GM12878 (cell line): ENCODE measurements at regions not wholly inside any gene's neighbourhood (a gene's known extent, or its start where the extent isn't known, plus 50 kb on each side); places are given as distances from the start of the nearest gene placed in this dataset.

Source experiments
- ATAC-seq: fragments of 200-7000 bp; cut with Tn5 transposase; 3 replicates; pipeline ENCODE4 v1.9.1; 2020; ENCODE audit warnings: mild to moderate bottlenecking, moderate library complexity
- BruUV-seq: library from RNA; stranded (reverse); fragments of 400-500 nt; replicated peaks from 2 replicates; lab custom pipeline; 2021; lab: Mats Ljungman, UMichigan
- CTCF ChIA-PET: fragments of 300-600 bp; sonication (Branson Sonifier 250); formaldehyde crosslinking; extraction: SDS; loops from one replicate; lab custom pipeline; 2021; ENCODE audit warnings: inconsistent platforms; lab: Yijun Ruan, JAX
- POLR2A ChIA-PET: fragments of 350-600 bp; formaldehyde crosslinking; extraction: SDS; loops from one replicate; lab custom pipeline; 2021; ENCODE audit warnings: inconsistent platforms; lab: Charles Lee
- RAD21 ChIA-PET: fragments of 300-600 bp; sonication (Branson Sonifier 250); formaldehyde crosslinking; loops from one replicate; lab custom pipeline; 2023; ENCODE audit warnings: antibody characterized with exemption; ENCODE audit not compliant: unreplicated experiment; lab: Charles Lee
- SMC1A ChIA-PET: fragments of 300-600 bp; sonication (Branson Sonifier 250); formaldehyde crosslinking; loops from one replicate; lab custom pipeline; 2023; ENCODE audit not compliant: unreplicated experiment, uncharacterized antibody; lab: Charles Lee
- DNase-seq: peaks from one replicate; pipeline ENCODE4 v3.0.0-alpha.2; 2011; ENCODE audit warnings: low read depth, low spot score
- FAIRE-seq: peaks from 3 replicates; lab custom pipeline; 2011; peaks lifted over from hg19 to GRCh38; lab: Jason Lieb, UNC
- H2AFZ ChIP-seq: 2 replicates; pipeline ENCODE4 v1.6.0; 2011; ENCODE audit warnings: low read depth, low read length, control low read depth; ENCODE audit not compliant: control insufficient read depth
- H3K27ac ChIP-seq: 2 replicates; pipeline ENCODE4 v1.5.1; 2011; ENCODE audit warnings: control low read depth; ENCODE audit not compliant: control insufficient read depth, insufficient read depth
- H3K27me3 ChIP-seq, 2 experiments: replicated peaks in 1 of 2; 2 replicates each; pipeline versions ENCODE4 v1.6.0 to v1.6.1; 2011; ENCODE audit warnings: low read length in 1 of 2; ENCODE audit not compliant: control insufficient read depth in 2 of 2, insufficient read depth in 2 of 2
- H3K36me3 ChIP-seq, 2 experiments: 2 replicates each; pipeline ENCODE4 v1.5.1; 2011; ENCODE audit warnings: low read length in 1 of 2; ENCODE audit not compliant: control insufficient read depth in 2 of 2, insufficient read depth in 2 of 2
- H3K4me1 ChIP-seq: 2 replicates; pipeline ENCODE4 v1.6.1; 2011; ENCODE audit warnings: mild to moderate bottlenecking, low read length, moderate library complexity, mixed read lengths; ENCODE audit not compliant: control insufficient read depth, insufficient read depth
- H3K4me2 ChIP-seq: 2 replicates; pipeline ENCODE4 v1.6.0; 2011; ENCODE audit warnings: control low read depth; ENCODE audit not compliant: control insufficient read depth, insufficient read depth
- H3K4me3 ChIP-seq: fragments of 200-600 bp; sonication (generic); 2 replicates; pipeline ENCODE4 v1.5.1; 2016
- H3K79me2 ChIP-seq: 2 replicates; pipeline ENCODE4 v1.6.0; 2011; ENCODE audit warnings: low read length; ENCODE audit not compliant: control insufficient read depth, insufficient read depth
- H3K9ac ChIP-seq: 2 replicates; pipeline ENCODE4 v1.8.0; 2011; ENCODE audit warnings: low read length, control low read depth, mixed read lengths; ENCODE audit not compliant: control insufficient read depth, insufficient read depth
- H3K9me3 ChIP-seq: replicated peaks from 3 replicates; pipeline ENCODE4 v1.5.1; 2011; ENCODE audit warnings: mild to moderate bottlenecking, low read length; ENCODE audit not compliant: control insufficient read depth, insufficient read depth
- H4K20me1 ChIP-seq: 2 replicates; pipeline ENCODE4 v1.6.0; 2011; ENCODE audit not compliant: control insufficient read depth, insufficient read depth
- ASH2L ChIP-seq: fragments of 300-600, 200-600 bp; sonication (generic); IDR thresholded peaks from 2 replicates; pipeline ENCODE4 v1.6.1; 2017; ENCODE audit warnings: low read depth, mild to moderate bottlenecking, borderline replicate concordance
- BCL11A ChIP-seq: IDR thresholded peaks from 2 replicates; pipeline ENCODE4 v1.6.1; 2011; ENCODE audit warnings: low read depth, low read length
- CEBPB ChIP-seq, 2 experiments: fragments of 150-350 bp in 1 of 2; IDR thresholded peaks; 2 replicates each; pipeline ENCODE4 v1.6.1; 2012 to 2014; ENCODE audit warnings: low read depth in 2 of 2, low read length in 2 of 2, borderline replicate concordance in 1 of 2, inconsistent platforms in 1 of 2
- HCFC1 ChIP-seq: fragments of 150-350 bp; IDR thresholded peaks from 2 replicates; pipeline ENCODE4 v1.6.1; 2014; ENCODE audit warnings: low read length
- MEF2B ChIP-seq: fragments of 450-650 bp; IDR thresholded peaks from 2 replicates; pipeline ENCODE4 v1.6.1; 2018; ENCODE audit warnings: mild to moderate bottlenecking, moderate library complexity; ENCODE audit not compliant: partially characterized antibody, poor library complexity, severe bottlenecking
- MTA2 ChIP-seq: fragments of 450-650 bp; IDR thresholded peaks from 2 replicates; pipeline ENCODE4 v1.6.1; 2016; ENCODE audit warnings: low read depth, mild to moderate bottlenecking, moderate library complexity
- MTA3 ChIP-seq: IDR thresholded peaks from 2 replicates; pipeline ENCODE4 v1.6.1; 2012; ENCODE audit warnings: low read length, inconsistent platforms, borderline replicate concordance
- MYC ChIP-seq: IDR thresholded peaks from 2 replicates; pipeline ENCODE4 v1.6.1; 2011; ENCODE audit warnings: mild to moderate bottlenecking, low read length, moderate library complexity, inconsistent platforms; ENCODE audit not compliant: insufficient read depth, insufficient replicate concordance, insufficient read length, severe bottlenecking
- NFIC ChIP-seq: IDR thresholded peaks from 2 replicates; pipeline ENCODE4 v1.6.1; 2012; ENCODE audit warnings: low read depth, mild to moderate bottlenecking, inconsistent platforms, low read length, moderate library complexity
- PAX8 ChIP-seq: fragments of 450-650 bp; IDR thresholded peaks from 2 replicates; pipeline ENCODE4 v1.6.1; 2017; ENCODE audit warnings: mild to moderate bottlenecking, moderate library complexity
- SMARCA5 ChIP-seq: fragments of 450-650 bp; IDR thresholded peaks from 2 replicates; pipeline ENCODE4 v1.6.1; 2017; ENCODE audit warnings: mild to moderate bottlenecking
- YBX1 ChIP-seq: fragments of 450-650 bp; IDR thresholded peaks from 2 replicates; pipeline ENCODE4 v1.6.1; 2016; ENCODE audit warnings: antibody characterized with exemption
- ZNF217 ChIP-seq: fragments of 450-650 bp; IDR thresholded peaks from 2 replicates; pipeline ENCODE4 v1.6.1; 2017; ENCODE audit warnings: antibody characterized with exemption, mild to moderate bottlenecking
- ZNF622 ChIP-seq: fragments of 450-650 bp; IDR thresholded peaks from 2 replicates; pipeline ENCODE4 v1.6.1; 2017; ENCODE audit warnings: mild to moderate bottlenecking, inconsistent platforms
- WGBS: methylation state at CpG from one replicate; pipeline ENCODE4 v1.1.6; 2016; ENCODE audit warnings: low lambda C conversion rate; ENCODE audit not compliant: insufficient replicate concordance, insufficient coverage; ENCODE audit errors: missing lambda C conversion rate; 5-methylcytosine and 5-hydroxymethylcytosine counted together
- in situ Hi-C: fragments of 300-500 bp; cut with MboI; formaldehyde crosslinking; loops from 9 replicates; pipeline ENCODE4 v1.14.3; 2018; ENCODE audit warnings: mixed read lengths
- intact Hi-C: fragments of 100-400 bp; cut with micrococcal nuclease; formaldehyde crosslinking; loops from one replicate; pipeline ENCODE4 v1.14.2; 2022; ENCODE audit not compliant: unreplicated experiment
- TF ChIP-seq, protein P1 (sequence below): fragments of 450-650 bp; IDR thresholded peaks from 2 replicates; pipeline ENCODE4 v1.6.1; 2017; ENCODE audit warnings: borderline replicate concordance

DNA sequence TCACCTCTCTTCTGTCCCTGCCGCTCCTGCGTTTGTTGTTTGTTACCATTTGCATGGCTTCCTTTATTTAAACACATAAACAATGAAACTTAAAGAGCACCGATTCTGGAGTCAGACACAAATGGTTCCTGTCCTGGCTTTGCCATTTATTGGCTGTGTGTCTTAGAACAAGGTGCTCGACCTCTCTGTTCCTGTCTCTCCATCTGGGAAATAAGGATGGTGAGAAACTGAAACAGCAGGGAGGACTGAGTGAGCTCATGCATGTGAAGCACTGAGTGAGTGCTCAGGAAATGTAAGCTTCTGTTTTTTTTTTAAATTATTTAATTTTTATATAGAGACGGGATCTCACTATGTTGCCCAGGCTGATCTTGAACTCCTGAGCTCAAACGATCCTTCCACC is 148.2 kb upstream of the WNT4 start:
- in situ Hi-C loops: no loop called here
- TF ChIP-seq HCFC1 (no peak), MEF2B (no peak), NFIC (no peak), YBX1 (no peak), ZNF217 (no peak), SMARCA5 (no peak), ZNF622 (no peak), BCL11A (no peak), CEBPB (IDR thresholded peaks at IDR 0.05; ENCODE audit: borderline replicate concordance in 1 of 2, low read depth in 2 of 2, low read length in 2 of 2) (no peak), MTA3 (no peak), MYC (no peak), ASH2L (no peak), MTA2 (no peak), PAX8 (no peak)
- TF ChIP-seq, protein P1, sequence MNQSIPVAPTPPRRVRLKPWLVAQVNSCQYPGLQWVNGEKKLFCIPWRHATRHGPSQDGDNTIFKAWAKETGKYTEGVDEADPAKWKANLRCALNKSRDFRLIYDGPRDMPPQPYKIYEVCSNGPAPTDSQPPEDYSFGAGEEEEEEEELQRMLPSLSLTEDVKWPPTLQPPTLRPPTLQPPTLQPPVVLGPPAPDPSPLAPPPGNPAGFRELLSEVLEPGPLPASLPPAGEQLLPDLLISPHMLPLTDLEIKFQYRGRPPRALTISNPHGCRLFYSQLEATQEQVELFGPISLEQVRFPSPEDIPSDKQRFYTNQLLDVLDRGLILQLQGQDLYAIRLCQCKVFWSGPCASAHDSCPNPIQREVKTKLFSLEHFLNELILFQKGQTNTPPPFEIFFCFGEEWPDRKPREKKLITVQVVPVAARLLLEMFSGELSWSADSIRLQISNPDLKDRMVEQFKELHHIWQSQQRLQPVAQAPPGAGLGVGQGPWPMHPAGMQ: no peak
- TF ChIP-seq, all 136 proteins: peak for 0
- ATAC-seq (no peak), FAIRE-seq (no peak), DNase-seq (no peak)
- no peaks in the 10 kb centered on the region for H3K36me3 ChIP-seq
- no peaks in the 10 kb centered on the region for H3K27me3 ChIP-seq
- H3K79me2 ChIP-seq: no peaks in the 10 kb centered on the region
- SMC1A ChIA-PET: no interaction called here
- no peak overlapping the region for H3K9ac ChIP-seq
- CTCF ChIA-PET: no interaction called here
- POLR2A ChIA-PET: no interaction called here
- intact Hi-C loops: no loop called here
- H3K27ac ChIP-seq: no peak overlapping the region
- no peaks in the 10 kb centered on the region for H4K20me1 ChIP-seq
- no peak overlapping the region for H2AFZ ChIP-seq
- 10% methylated on average over 4 of the region's 6 CpGs for WGBS
- H3K4me1 ChIP-seq: no peaks in the 10 kb centered on the region
- no peak overlapping the region for H3K4me2 ChIP-seq
- H3K4me3 ChIP-seq: no peak overlapping the region
- peaks cover 2% of the 10 kb centered on the region; the same call in 1 of the 3 replicates for H3K9me3 ChIP-seq
- RAD21 ChIA-PET: no interaction called here
- BruUV-seq: no TSS peak
